ENCODE measurements at regions not wholly inside any gene's neighbourhood (a gene's known extent, or its start where the extent isn't known, plus 50 kb on each side); places are given as distances from the start of the nearest gene placed in this dataset.
"Not testable (repeated sequence)": the region's sequence is repeated elsewhere in the genome, so short reads cannot be mapped to it uniquely, and the experiment has no call there.

DNA sequence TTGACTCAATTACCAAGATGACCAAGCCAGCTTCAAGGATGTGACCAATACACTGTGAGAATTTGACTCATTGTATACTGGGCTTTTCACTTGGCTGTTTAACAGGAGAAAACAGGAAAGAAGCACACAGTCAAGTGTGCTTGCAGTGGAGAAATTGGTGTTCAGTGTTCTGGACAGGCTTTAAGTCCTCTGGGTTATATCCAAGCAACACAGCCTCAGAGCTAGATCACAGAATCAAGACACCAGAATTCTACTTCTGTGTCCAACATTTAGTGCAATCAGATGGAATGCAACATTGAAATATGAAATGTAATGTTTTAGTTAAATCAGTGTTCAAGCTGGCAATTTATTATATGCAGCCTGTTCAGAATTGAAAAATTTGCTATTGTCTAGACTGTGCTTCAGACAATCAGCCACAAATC is 694.4 kb downstream of the LTN1 start:
- DNase-seq, result no peak
- ChIA-PET CTCF (ENCODE audit: partially characterized antibody) (no interaction called here), POLR2A (ENCODE audit: partially characterized antibody) (no interaction called here)
- no peaks in the 10 kb centered on the region for H3K9me3 ChIP-seq (ENCODE audit: control insufficient read depth in 1 of 2, low read length in 2 of 2)
- intact Hi-C loops (cut with micrococcal nuclease), result no loop called here
- no peaks in the 10 kb centered on the region for H3K27me3 ChIP-seq (ENCODE audit: insufficient read depth, low read length)
- H3K4me1 ChIP-seq (ENCODE audit: insufficient read depth, low read length), result no peaks in the 10 kb centered on the region
- no peak overlapping the region for H3K4me3 Mint-ChIP-seq
- H3K27ac ChIP-seq (ENCODE audit: low read depth, low read length), result no peak overlapping the region
- H3K27ac Mint-ChIP-seq, result no peak overlapping the region
- no peak overlapping the region for H3K4me3 ChIP-seq (ENCODE audit: low read length in 2 of 2)
- no peaks in the 10 kb centered on the region for H3K9me3 Mint-ChIP-seq
- peaks cover 0 to 2% of the 10 kb centered on the region in 2 donors for H3K27me3 Mint-ChIP-seq
- no peaks in the 10 kb centered on the region for H3K36me3 ChIP-seq (ENCODE audit: insufficient read depth, low read length)
- H3K36me3 Mint-ChIP-seq, result no peaks in the 10 kb centered on the region
- H3K4me1 Mint-ChIP-seq, result no peaks in the 10 kb centered on the region

DNA sequence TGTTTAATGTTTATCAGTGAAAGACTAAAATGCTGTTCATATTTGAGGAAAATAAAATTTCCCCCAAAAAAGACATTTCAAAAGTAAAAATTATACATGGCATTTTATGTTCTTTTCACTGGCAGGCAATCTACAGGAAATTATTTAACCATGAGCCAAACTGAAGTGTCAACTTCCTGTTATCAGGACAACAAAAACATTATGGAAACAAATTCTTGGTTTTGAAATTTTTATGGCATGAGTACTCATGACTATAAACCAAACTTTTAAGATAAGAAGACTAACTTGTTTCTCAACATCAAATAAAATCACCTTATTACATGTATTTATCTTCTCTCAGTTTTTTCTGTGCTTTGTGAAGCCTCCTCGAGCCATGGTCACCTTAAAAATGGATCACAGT is 698.6 kb downstream of the LTN1 start:
- Histone ChIP-seq H3K27me3 (ENCODE audit: insufficient read depth, low read length) (no peaks in the 10 kb centered on the region), H3K36me3 (ENCODE audit: insufficient read depth, low read length) (no peaks in the 10 kb centered on the region), H3K4me1 (ENCODE audit: insufficient read depth, low read length) (no peaks in the 10 kb centered on the region), H3K27ac (ENCODE audit: low read depth, low read length) (no peak overlapping the region), H3K4me3 (ENCODE audit: low read length in 2 of 2) (no peak overlapping the region), H3K9me3 (ENCODE audit: control insufficient read depth in 1 of 2, low read length in 2 of 2) (no peaks in the 10 kb centered on the region)
- Mint-ChIP-seq H3K4me3 (no peak overlapping the region), H3K27ac (no peak overlapping the region), H3K27me3 (peaks cover 0 to 2% of the 10 kb centered on the region in 2 donors), H3K36me3 (peaks cover 0 to 2% of the 10 kb centered on the region in 2 donors), H3K9me3 (peaks cover 4 to 12% (median 7%) of the 10 kb centered on the region in 8 donors), H3K4me1 (no peaks in the 10 kb centered on the region)
- intact Hi-C loops (cut with micrococcal nuclease), result no loop called here
- DNase-seq, result no peak
- ChIA-PET POLR2A (ENCODE audit: partially characterized antibody) (no interaction called here), CTCF (ENCODE audit: partially characterized antibody) (no interaction called here)

DNA sequence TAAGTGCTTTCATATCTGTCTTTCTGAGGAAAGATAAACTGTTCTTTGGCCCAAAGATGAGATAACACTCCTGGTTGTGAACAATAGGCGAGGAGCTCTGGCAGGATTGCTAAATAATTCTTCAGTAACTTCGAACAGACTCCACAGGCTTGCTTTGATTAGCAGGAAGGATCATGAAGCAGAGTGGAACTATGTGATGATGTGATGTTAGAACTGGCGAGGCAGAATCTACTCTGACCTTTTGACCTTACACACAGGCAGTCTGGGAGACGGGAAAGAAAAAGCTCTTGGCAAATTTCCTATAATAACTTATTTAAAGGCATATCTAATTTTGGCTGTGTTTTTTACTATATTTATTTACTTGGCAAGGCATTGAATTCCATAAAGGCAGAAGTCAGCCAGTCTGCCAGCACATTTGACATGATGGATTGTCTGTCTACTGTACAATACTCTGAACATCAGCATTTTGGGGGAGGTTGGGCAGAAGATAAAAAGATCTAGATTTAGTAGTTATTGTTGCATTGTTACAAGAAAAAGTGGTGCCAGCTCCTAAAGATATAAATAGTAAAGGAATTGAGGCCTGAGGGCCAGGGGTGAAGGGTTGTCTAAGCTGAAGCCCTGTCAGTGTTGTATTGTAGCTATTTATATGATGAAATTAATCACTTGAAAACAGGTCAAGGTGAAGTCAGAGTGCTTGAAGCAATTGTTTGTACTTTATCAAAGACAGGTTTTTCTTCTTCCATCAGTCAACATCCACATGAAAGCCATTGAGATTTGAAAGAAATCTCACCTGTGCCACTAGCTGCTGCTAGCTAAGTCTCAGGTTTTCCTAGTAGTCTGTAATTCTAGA is 708.8 kb downstream of the LTN1 start:
- peaks cover 0 to 7% (median 2%) of the 10 kb centered on the region in 8 donors for H3K9me3 Mint-ChIP-seq
- Histone ChIP-seq H3K36me3 (ENCODE audit: insufficient read depth, low read length) (no peaks in the 10 kb centered on the region), H3K9me3 (ENCODE audit: control insufficient read depth in 1 of 2, low read length in 2 of 2) (no peaks in the 10 kb centered on the region), H3K4me1 (ENCODE audit: insufficient read depth, low read length) (no peaks in the 10 kb centered on the region), H3K27ac (ENCODE audit: low read depth, low read length) (no peak overlapping the region), H3K4me3 (ENCODE audit: low read length in 2 of 2) (no peak overlapping the region), H3K27me3 (ENCODE audit: insufficient read depth, low read length) (no peaks in the 10 kb centered on the region)
- POLR2A ChIA-PET (ENCODE audit: partially characterized antibody), result no interaction called here
- H3K27ac Mint-ChIP-seq, result no peak overlapping the region
- intact Hi-C loops (cut with micrococcal nuclease), result no loop called here
- H3K27me3 Mint-ChIP-seq, result no peaks in the 10 kb centered on the region
- no peaks in the 10 kb centered on the region for H3K36me3 Mint-ChIP-seq
- H3K4me3 Mint-ChIP-seq, result no peak overlapping the region
- CTCF ChIA-PET (ENCODE audit: partially characterized antibody), result no interaction called here
- H3K4me1 Mint-ChIP-seq, result no peaks in the 10 kb centered on the region
- no peak for DNase-seq

DNA sequence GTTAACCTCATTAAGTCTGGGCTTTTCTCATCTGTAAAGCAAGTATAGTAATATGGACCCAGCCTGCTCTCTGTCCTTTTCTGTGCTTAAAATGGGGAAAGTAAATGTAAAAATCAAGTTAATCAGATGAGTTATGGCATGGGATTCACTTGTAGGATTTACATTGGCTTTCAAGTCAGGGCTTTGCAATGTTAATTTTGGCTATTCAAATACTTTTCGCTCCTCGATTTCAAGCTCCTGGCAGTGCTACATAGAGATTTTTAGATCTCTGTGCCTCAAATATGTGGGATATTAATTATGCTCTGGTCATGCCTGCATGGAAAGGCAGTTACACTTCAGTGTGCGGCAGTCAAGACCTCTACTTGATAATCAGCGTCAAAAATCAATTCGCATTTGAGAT is 709.8 kb downstream of the LTN1 start:
- no peak overlapping the region for H3K27ac ChIP-seq (ENCODE audit: low read depth, low read length)
- intact Hi-C loops (cut with micrococcal nuclease), result no loop called here
- H3K9me3 ChIP-seq (ENCODE audit: control insufficient read depth in 1 of 2, low read length in 2 of 2), result no peaks in the 10 kb centered on the region
- Mint-ChIP-seq H3K4me3 (no peak overlapping the region), H3K27ac (no peak overlapping the region), H3K27me3 (no peaks in the 10 kb centered on the region), H3K4me1 (no peaks in the 10 kb centered on the region), H3K9me3 (peaks cover 0 to 7% (median 3%) of the 10 kb centered on the region in 8 donors), H3K36me3 (no peaks in the 10 kb centered on the region)
- no peaks in the 10 kb centered on the region for H3K4me1 ChIP-seq (ENCODE audit: insufficient read depth, low read length)
- H3K27me3 ChIP-seq (ENCODE audit: insufficient read depth, low read length), result no peaks in the 10 kb centered on the region
- no peaks in the 10 kb centered on the region for H3K36me3 ChIP-seq (ENCODE audit: insufficient read depth, low read length)
- POLR2A ChIA-PET (ENCODE audit: partially characterized antibody), result no interaction called here
- CTCF ChIA-PET (ENCODE audit: partially characterized antibody), result no interaction called here
- H3K4me3 ChIP-seq (ENCODE audit: low read length in 2 of 2), result no peak overlapping the region
- no peak for DNase-seq

DNA sequence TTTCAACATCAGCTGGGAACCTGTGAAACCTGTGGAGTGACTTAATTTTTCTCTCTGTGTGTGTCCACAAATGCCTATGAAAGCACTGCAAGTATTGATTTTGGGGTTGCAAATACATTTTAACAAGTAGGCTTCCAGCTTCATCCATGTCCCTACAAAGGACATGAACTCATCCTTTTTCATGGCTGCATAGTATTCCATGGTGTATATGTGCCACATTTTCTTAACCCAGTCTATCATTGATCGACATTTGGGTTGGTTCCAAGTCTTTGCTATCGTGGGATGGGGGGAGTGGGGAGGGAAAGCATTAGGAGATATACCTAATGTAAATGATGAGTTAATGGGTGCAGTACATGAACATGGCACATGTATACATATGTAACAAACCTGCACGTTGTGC is 711.3 kb downstream of the LTN1 start:
- H3K9me3 ChIP-seq (ENCODE audit: control insufficient read depth in 1 of 2, low read length in 2 of 2); H3K4me3 Mint-ChIP-seq; H3K36me3 Mint-ChIP-seq; H3K27ac ChIP-seq (ENCODE audit: low read depth, low read length); POLR2A ChIA-PET (ENCODE audit: partially characterized antibody); H3K36me3 ChIP-seq (ENCODE audit: insufficient read depth, low read length); CTCF ChIA-PET (ENCODE audit: partially characterized antibody); H3K27me3 ChIP-seq (ENCODE audit: insufficient read depth, low read length); H3K4me1 ChIP-seq (ENCODE audit: insufficient read depth, low read length); H3K4me1 Mint-ChIP-seq; intact Hi-C loops (cut with micrococcal nuclease); DNase-seq; H3K27ac Mint-ChIP-seq; H3K9me3 Mint-ChIP-seq; H3K4me3 ChIP-seq (ENCODE audit: low read length in 2 of 2); H3K27me3 Mint-ChIP-seq: not testable (repeated sequence)

DNA sequence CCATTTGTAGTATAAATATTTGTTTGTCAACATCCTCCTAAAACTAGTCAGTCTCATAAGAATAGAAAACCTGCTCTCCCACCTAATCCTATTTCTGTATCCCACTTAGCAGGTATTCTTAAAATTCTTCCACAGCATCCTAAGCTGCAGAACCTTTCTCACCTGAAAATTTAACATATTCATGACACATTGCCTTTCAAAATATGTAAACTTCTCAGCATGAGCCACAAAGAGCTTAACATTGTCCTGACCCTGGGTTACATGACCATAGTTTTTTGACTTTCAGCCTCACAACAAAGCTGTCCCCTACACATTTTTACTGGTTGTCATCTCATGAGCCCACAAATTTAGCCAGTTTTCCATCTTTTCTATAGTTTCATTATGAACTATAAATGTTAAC is 712.1 kb downstream of the LTN1 start:
- Mint-ChIP-seq H3K4me3 (no peak overlapping the region), H3K4me1 (no peaks in the 10 kb centered on the region), H3K27ac (no peak overlapping the region), H3K36me3 (no peaks in the 10 kb centered on the region), H3K27me3 (no peaks in the 10 kb centered on the region), H3K9me3 (peaks cover 0 to 7% (median 3%) of the 10 kb centered on the region in 8 donors)
- Histone ChIP-seq H3K36me3 (ENCODE audit: insufficient read depth, low read length) (no peaks in the 10 kb centered on the region), H3K4me3 (ENCODE audit: low read length in 2 of 2) (no peak overlapping the region), H3K4me1 (ENCODE audit: insufficient read depth, low read length) (no peaks in the 10 kb centered on the region), H3K9me3 (ENCODE audit: control insufficient read depth in 1 of 2, low read length in 2 of 2) (no peaks in the 10 kb centered on the region), H3K27ac (ENCODE audit: low read depth, low read length) (no peak overlapping the region), H3K27me3 (ENCODE audit: insufficient read depth, low read length) (no peaks in the 10 kb centered on the region)
- CTCF ChIA-PET (ENCODE audit: partially characterized antibody), result no interaction called here
- intact Hi-C loops (cut with micrococcal nuclease), result no loop called here
- POLR2A ChIA-PET (ENCODE audit: partially characterized antibody), result no interaction called here
- DNase-seq, result no peak

DNA sequence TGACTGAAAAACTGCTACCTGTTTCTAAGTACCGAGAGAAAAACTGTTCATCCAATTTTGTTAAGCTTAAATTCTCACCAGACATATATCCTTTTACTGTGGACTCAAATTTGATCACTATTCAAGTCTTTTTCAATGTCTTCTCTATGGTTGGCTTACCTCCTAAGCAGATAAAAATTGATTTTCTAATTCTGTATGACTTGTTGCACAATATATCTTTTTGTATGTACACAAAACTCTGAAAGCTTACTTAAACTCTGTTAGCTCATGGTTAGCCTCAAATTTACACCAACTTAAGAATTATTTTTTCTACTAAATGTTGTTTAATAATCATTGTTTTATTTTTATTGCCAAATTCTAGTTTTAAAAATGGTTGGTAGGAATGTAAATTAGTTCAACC is 715.4 kb downstream of the LTN1 start:
- ChIA-PET CTCF (ENCODE audit: partially characterized antibody) (no interaction called here), POLR2A (ENCODE audit: partially characterized antibody) (no interaction called here)
- H3K27me3 ChIP-seq (ENCODE audit: insufficient read depth, low read length), result no peaks in the 10 kb centered on the region
- Mint-ChIP-seq H3K4me1 (no peaks in the 10 kb centered on the region), H3K27ac (no peak overlapping the region), H3K36me3 (no peaks in the 10 kb centered on the region), H3K27me3 (peaks cover 0 to 1% of the 10 kb centered on the region in 2 donors), H3K9me3 (peaks cover 0 to 7% (median 3%) of the 10 kb centered on the region in 8 donors), H3K4me3 (no peak overlapping the region)
- H3K27ac ChIP-seq (ENCODE audit: low read depth, low read length), result no peak overlapping the region
- intact Hi-C loops (cut with micrococcal nuclease), result no loop called here
- H3K4me3 ChIP-seq (ENCODE audit: low read length in 2 of 2), result no peak overlapping the region
- no peak for DNase-seq
- H3K36me3 ChIP-seq (ENCODE audit: insufficient read depth, low read length), result no peaks in the 10 kb centered on the region
- H3K4me1 ChIP-seq (ENCODE audit: insufficient read depth, low read length), result no peaks in the 10 kb centered on the region
- no peaks in the 10 kb centered on the region for H3K9me3 ChIP-seq (ENCODE audit: control insufficient read depth in 1 of 2, low read length in 2 of 2)

Measured in CD4-positive, alpha-beta memory T cell (primary cell).